T-cell (primary cell): ENCODE measurements at regions not wholly inside any gene's neighbourhood (a gene's known extent, or its start where the extent isn't known, plus 50 kb on each side); places are given as distances from the start of the nearest gene placed in this dataset.

ENCODE experiments used
- ATAC-seq, 4 experiments: fragments of 200-7000 bp in 3 of 4; fragments of 150-1000 bp in 1 of 4; cut with Tn5 transposase; replicated peaks in 1 of 4; 1 replicate in 3 of 4; 2 replicates in 1 of 4; pipeline ENCODE4 v1.10.0; 2021; ENCODE audit warnings: moderate library complexity in 3 of 4, mild to moderate bottlenecking in 2 of 4, moderate number of reproducible peaks in 1 of 4
- CTCF ChIA-PET, 2 donors: fragments of 300-600 bp; sonication (Branson Sonifier 250); formaldehyde crosslinking; loops; one replicate each; lab custom pipeline; 2022; ENCODE audit warnings: antibody characterized with exemption in 2 of 2; lab: Charles Lee
- POLR2A ChIA-PET, 2 donors: fragments of 300-600 bp; sonication (Branson Sonifier 250); formaldehyde crosslinking; loops; one replicate each; lab custom pipeline; 2022; ENCODE audit warnings: antibody characterized with exemption in 2 of 2; lab: Charles Lee
- DNase-seq, 35 experiments: peaks; one replicate each; pipeline versions ENCODE4 v3.0.0 to v3.0.0-alpha.2; 2013 to 2023
- H3K27ac ChIP-seq: one replicate; pipeline ENCODE4 v1.5.1; 2013; ENCODE audit warnings: low read length
- H3K27me3 ChIP-seq, 2 experiments: replicated peaks in 1 of 2; 1 replicate in 1 of 2; 2 replicates in 1 of 2; pipeline versions ENCODE4 v1.6.1 to v1.7.0; 2013; ENCODE audit warnings: low read length in 1 of 2, mixed read lengths in 1 of 2; ENCODE audit not compliant: control insufficient read depth in 2 of 2, insufficient read depth in 2 of 2; ENCODE audit errors: extremely low read depth in 1 of 2
- H3K36me3 ChIP-seq, 2 donors: 1 replicate in 1 of 2; 2 replicates in 1 of 2; pipeline versions ENCODE4 v1.6.1 to v1.7.0; 2013; ENCODE audit warnings: low read length in 1 of 2; ENCODE audit not compliant: control insufficient read depth in 2 of 2, insufficient read depth in 1 of 2; ENCODE audit errors: extremely low read depth in 1 of 2
- H3K4me1 ChIP-seq, 2 experiments: 1 replicate in 1 of 2; 2 replicates in 1 of 2; pipeline versions ENCODE4 v1.6.1 to v1.7.0; 2013; ENCODE audit warnings: low read length in 2 of 2, mixed read lengths in 1 of 2; ENCODE audit not compliant: insufficient read depth in 2 of 2, control insufficient read depth in 1 of 2; ENCODE audit errors: extremely low read depth in 1 of 2
- H3K4me3 ChIP-seq, 2 donors: 1 replicate in 1 of 2; 2 replicates in 1 of 2; pipeline versions ENCODE4 v1.5.1 to v1.7.0; 2013; ENCODE audit warnings: mild to moderate bottlenecking in 2 of 2, low read length in 1 of 2, moderate library complexity in 1 of 2; ENCODE audit not compliant: control insufficient read depth in 1 of 2; ENCODE audit errors: extremely low read depth in 1 of 2
- H3K9me3 ChIP-seq: 2 replicates; pipeline ENCODE4 v1.7.0; 2013
- H3K27ac Mint-ChIP-seq, 2 donors: one replicate each; pipeline ENCODE4 v1.8.0; 2020 to 2021; ENCODE audit warnings: mild to moderate bottlenecking in 2 of 2, mixed read lengths in 2 of 2
- H3K27me3 Mint-ChIP-seq, 2 donors: one replicate each; pipeline ENCODE4 v1.8.0; 2021 to 2022; ENCODE audit warnings: mixed read lengths in 2 of 2
- H3K36me3 Mint-ChIP-seq: one replicate; pipeline ENCODE4 v1.8.0; 2021; ENCODE audit warnings: mixed read lengths
- H3K4me1 Mint-ChIP-seq, 3 donors: one replicate each; pipeline ENCODE4 v1.8.0; 2020 to 2022; ENCODE audit warnings: mixed read lengths in 3 of 3, mild to moderate bottlenecking in 1 of 3
- H3K4me3 Mint-ChIP-seq, 3 donors: one replicate each; pipeline ENCODE4 v1.8.0; 2020 to 2022; ENCODE audit warnings: mild to moderate bottlenecking in 3 of 3, mixed read lengths in 3 of 3, moderate library complexity in 3 of 3
- H3K9me3 Mint-ChIP-seq, 3 donors: one replicate each; pipeline ENCODE4 v1.8.0; 2020 to 2022; ENCODE audit warnings: mixed read lengths in 3 of 3
- WGBS: methylation state at CpG from one replicate; pipeline ENCODE4 v1.1.5; 2013; ENCODE audit warnings: missing lambda C conversion rate; ENCODE audit not compliant: insufficient coverage; 5-methylcytosine and 5-hydroxymethylcytosine counted together

GRCh38 chr5:54807421-54807820 lies 178.0 kb downstream of the ESM1 start:
- Histone ChIP-seq H3K4me3 (no peak overlapping the region), H3K36me3 (no peaks in the 10 kb centered on the region), H3K4me1 (no peaks in the 10 kb centered on the region), H3K27me3 (no peaks in the 10 kb centered on the region), H3K9me3 (no peaks in the 10 kb centered on the region), H3K27ac (no peak overlapping the region)
- ChIA-PET CTCF (no interaction called here), POLR2A (no interaction called here)
- H3K9me3 Mint-ChIP-seq: peaks cover 0 to 9% (median 0%) of the 10 kb centered on the region in 3 donors
- DNase-seq: no peak
- no peaks in the 10 kb centered on the region for H3K4me1 Mint-ChIP-seq
- no peak overlapping the region for H3K27ac Mint-ChIP-seq
- no peaks in the 10 kb centered on the region for H3K36me3 Mint-ChIP-seq
- no peak overlapping the region for H3K4me3 Mint-ChIP-seq
- no CpG with 5 or more reads among the region's 1 CpG for WGBS
- ATAC-seq: no peak
- peaks cover 0 to 2% of the 10 kb centered on the region in 2 donors for H3K27me3 Mint-ChIP-seq

- H3K4me1 ChIP-seq: no peaks in the 10 kb centered on the region
- DNase-seq (no peak), ATAC-seq (no peak)
- no peaks in the 10 kb centered on the region for H3K9me3 ChIP-seq
- no peak overlapping the region for H3K27ac ChIP-seq
- no peaks in the 10 kb centered on the region for H3K27me3 ChIP-seq
- H3K4me3 ChIP-seq: no peak overlapping the region
- no peaks in the 10 kb centered on the region for H3K4me1 Mint-ChIP-seq
- POLR2A ChIA-PET: no interaction called here
- no peaks in the 10 kb centered on the region for H3K36me3 Mint-ChIP-seq
- WGBS: no CpG with 5 or more reads among the region's 2 CpGs
- H3K36me3 ChIP-seq: no peaks in the 10 kb centered on the region
- CTCF ChIA-PET: no interaction called here
- no peak overlapping the region for H3K4me3 Mint-ChIP-seq
- peaks cover 0 to 9% (median 0%) of the 10 kb centered on the region in 3 donors for H3K9me3 Mint-ChIP-seq
- no peaks in the 10 kb centered on the region for H3K27me3 Mint-ChIP-seq
- H3K27ac Mint-ChIP-seq: no peak overlapping the region
These were observed 180.9 kb downstream of the ESM1 start for GRCh38 chr5:54804521-54804920.

- H3K36me3 Mint-ChIP-seq: no peaks in the 10 kb centered on the region
These were observed 181.3 kb downstream of the ESM1 start for GRCh38 chr5:54804086-54804485.

GRCh38 chr5:54803471-54804011 lies 181.9 kb downstream of the ESM1 start:
- Mint-ChIP-seq H3K27ac (no peak overlapping the region), H3K4me3 (no peak overlapping the region)

More at GRCh38 chr5:54804086-54804485, 181.3 kb downstream of the ESM1 start:
- Histone ChIP-seq H3K36me3 (no peaks in the 10 kb centered on the region), H3K4me3 (no peak overlapping the region), H3K27ac (no peak overlapping the region), H3K4me1 (no peaks in the 10 kb centered on the region), H3K27me3 (no peaks in the 10 kb centered on the region), H3K9me3 (no peaks in the 10 kb centered on the region)
- ATAC-seq (no peak), DNase-seq (no peak)
- no CpG with 5 or more reads among the region's 3 CpGs for WGBS
- CTCF ChIA-PET: no interaction called here
- Mint-ChIP-seq H3K27ac (no peak overlapping the region), H3K9me3 (peaks cover 0 to 7% (median 0%) of the 10 kb centered on the region in 3 donors), H3K27me3 (no peaks in the 10 kb centered on the region), H3K4me1 (no peaks in the 10 kb centered on the region), H3K4me3 (no peak overlapping the region)
- POLR2A ChIA-PET: no interaction called here

GRCh38 chr5:54799645-54800044 lies 185.7 kb downstream of the ESM1 start:
- POLR2A ChIA-PET: no interaction called here
- DNase-seq (no peak), ATAC-seq (no peak)
- peaks cover 2 to 10% of the 10 kb centered on the region in 2 donors for H3K27me3 Mint-ChIP-seq
- CTCF ChIA-PET: no interaction called here
- H3K36me3 Mint-ChIP-seq: no peaks in the 10 kb centered on the region
- Histone ChIP-seq H3K4me3 (no peak overlapping the region), H3K27ac (no peak overlapping the region), H3K4me1 (no peaks in the 10 kb centered on the region), H3K36me3 (no peaks in the 10 kb centered on the region), H3K27me3 (no peaks in the 10 kb centered on the region), H3K9me3 (no peaks in the 10 kb centered on the region)
- no peaks in the 10 kb centered on the region for H3K9me3 Mint-ChIP-seq
- no peak overlapping the region for H3K4me3 Mint-ChIP-seq
- peaks cover 6 to 7% (median 6%) of the 10 kb centered on the region in 3 donors for H3K4me1 Mint-ChIP-seq
- WGBS: no CpG with 5 or more reads among the region's 1 CpG
- no peak overlapping the region for H3K27ac Mint-ChIP-seq

More at GRCh38 chr5:54803471-54804011, 181.9 kb downstream of the ESM1 start:
- no peaks in the 10 kb centered on the region for H3K27me3 Mint-ChIP-seq
- Histone ChIP-seq H3K36me3 (no peaks in the 10 kb centered on the region), H3K9me3 (no peaks in the 10 kb centered on the region), H3K4me1 (no peaks in the 10 kb centered on the region), H3K4me3 (no peak overlapping the region), H3K27ac (no peak overlapping the region), H3K27me3 (no peaks in the 10 kb centered on the region)
- CTCF ChIA-PET: no interaction called here
- H3K9me3 Mint-ChIP-seq: peaks cover 0 to 1% (median 0%) of the 10 kb centered on the region in 3 donors
- POLR2A ChIA-PET: no interaction called here
- no peaks in the 10 kb centered on the region for H3K36me3 Mint-ChIP-seq
- H3K4me1 Mint-ChIP-seq: no peaks in the 10 kb centered on the region
- WGBS: 79% methylated on average over 2 of the region's 3 CpGs
- ATAC-seq: no peak
- no peak for DNase-seq

- no peak overlapping the region for H3K27ac ChIP-seq
- peaks cover 9 to 18% (median 12%) of the 10 kb centered on the region in 3 donors for H3K4me1 Mint-ChIP-seq
- DNase-seq (no peak), ATAC-seq (no peak)
- H3K27ac Mint-ChIP-seq: no peak overlapping the region
- H3K9me3 Mint-ChIP-seq: no peaks in the 10 kb centered on the region
- H3K36me3 Mint-ChIP-seq: no peaks in the 10 kb centered on the region
- no peaks in the 10 kb centered on the region for H3K36me3 ChIP-seq
- ChIA-PET CTCF (interaction anchor here in 1 of 2 donors (0.8 kb wide), 1 partner anchor 278 kb away, joined by 4 read pairs; the partner anchor contains the start of gene SNX18), POLR2A (no interaction called here)
- H3K4me3 ChIP-seq: no peak overlapping the region
- H3K4me1 ChIP-seq: peaks cover 0 to 5% of the 10 kb centered on the region in 2 experiments
- H3K4me3 Mint-ChIP-seq: no peak overlapping the region
- H3K27me3 Mint-ChIP-seq: peaks cover 2 to 14% of the 10 kb centered on the region in 2 donors
- no peaks in the 10 kb centered on the region for H3K27me3 ChIP-seq
- H3K9me3 ChIP-seq: no peaks in the 10 kb centered on the region
These were observed 189.6 kb downstream of the ESM1 start for GRCh38 chr5:54795777-54796176.

GRCh38 chr5:54795284-54795683 lies 190.1 kb downstream of the ESM1 start:
- no peak for DNase-seq
- CTCF ChIA-PET: interaction anchor here in 1 of 2 donors (0.8 kb wide), 1 partner anchor 278 kb away, joined by 4 read pairs; the partner anchor contains the start of gene SNX18
- POLR2A ChIA-PET: no interaction called here

More at GRCh38 chr5:54795284-54795683, 190.1 kb downstream of the ESM1 start:
- H3K4me1 Mint-ChIP-seq: peaks cover 9 to 18% (median 12%) of the 10 kb centered on the region in 3 donors
- H3K36me3 ChIP-seq: no peaks in the 10 kb centered on the region
- H3K9me3 Mint-ChIP-seq: no peaks in the 10 kb centered on the region
- no peak overlapping the region for H3K4me3 Mint-ChIP-seq
- no peaks in the 10 kb centered on the region for H3K9me3 ChIP-seq
- H3K4me3 ChIP-seq: no peak overlapping the region
- H3K27ac Mint-ChIP-seq: no peak overlapping the region
- no peaks in the 10 kb centered on the region for H3K27me3 ChIP-seq
- peaks cover 0 to 5% of the 10 kb centered on the region in 2 experiments for H3K4me1 ChIP-seq
- H3K36me3 Mint-ChIP-seq: no peaks in the 10 kb centered on the region
- peaks cover 2 to 14% of the 10 kb centered on the region in 2 donors for H3K27me3 Mint-ChIP-seq
- no peak overlapping the region for H3K27ac ChIP-seq
- ATAC-seq: no peak
